GM19023 (cell line): ENCODE measurements at regions not wholly inside any gene's neighbourhood (a gene's known extent, or its start where the extent isn't known, plus 50 kb on each side); places are given as distances from the start of the nearest gene placed in this dataset.

ENCODE experiments used
- ATAC-seq: cut with Tn5 transposase; IDR thresholded peaks from one replicate; pipeline ENCODE4 v1.9.1; 2021; ENCODE audit warnings: mild to moderate bottlenecking, moderate library complexity; ENCODE audit not compliant: unreplicated experiment

DNA sequence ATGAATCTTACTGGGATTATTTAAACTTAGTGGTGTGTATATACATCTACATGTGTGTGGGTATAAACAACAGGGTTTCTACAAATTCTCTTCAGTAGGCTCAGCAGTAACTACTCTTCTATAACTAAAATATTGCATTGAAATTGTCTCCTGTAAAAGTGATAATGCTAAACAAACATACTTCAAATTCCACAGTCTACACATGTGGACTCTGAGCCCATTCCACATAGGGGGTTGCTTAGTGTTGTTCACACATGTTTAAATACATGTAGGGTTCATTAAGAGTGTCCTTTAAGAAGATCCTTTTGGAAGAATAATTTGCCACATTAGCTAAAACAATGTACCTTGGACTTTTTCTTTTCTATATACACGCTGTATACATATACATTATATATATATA, 152.8 kb upstream of the VRK2 start:
- no peak for ATAC-seq

GRCh38 chr2:57894381-57894780, 152.2 kb upstream of the VRK2 start:
- ATAC-seq: no peak

DNA sequence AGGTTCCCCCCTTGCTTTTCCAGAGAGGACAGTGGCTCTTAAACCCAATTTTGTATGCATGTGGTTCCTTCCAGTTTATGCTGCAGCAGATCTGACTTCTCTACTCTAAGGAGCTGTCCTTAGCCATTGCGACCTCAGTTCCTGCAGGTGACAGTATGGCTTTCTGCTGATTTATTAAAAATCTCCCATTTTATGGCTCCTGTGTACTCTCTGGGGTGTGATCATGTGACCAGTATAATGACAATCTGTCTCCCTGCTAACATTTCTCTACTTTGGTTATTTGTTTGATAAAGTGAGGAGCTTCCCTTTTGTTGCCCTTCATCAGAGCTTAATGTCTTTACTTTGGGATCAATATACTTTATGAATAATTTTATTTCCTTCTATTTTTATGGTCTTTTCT, 148.7 kb upstream of the VRK2 start:
- no peak for ATAC-seq

DNA sequence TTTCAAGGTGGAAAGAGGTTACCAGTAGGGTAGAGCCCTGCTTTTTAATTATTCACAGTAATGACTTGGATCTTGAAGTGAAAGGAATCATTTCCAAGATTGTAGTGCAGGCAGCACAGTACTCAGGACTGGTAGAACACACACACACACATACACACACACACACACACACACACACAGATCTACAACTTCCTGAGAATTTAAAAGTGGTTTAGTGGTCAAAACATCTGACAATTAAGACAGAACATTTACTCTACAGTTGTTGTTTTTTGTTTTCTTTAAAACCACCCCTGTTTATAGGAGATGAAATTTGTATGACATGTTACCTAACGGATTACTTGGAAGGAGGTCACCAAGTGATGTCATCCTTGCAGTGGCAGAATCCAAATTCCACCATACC, 146.7 kb upstream of the VRK2 start:
- ATAC-seq: no peak

- no peak for ATAC-seq
These were observed 144.0 kb upstream of the VRK2 start for GRCh38 chr2:57902578-57902977.

DNA sequence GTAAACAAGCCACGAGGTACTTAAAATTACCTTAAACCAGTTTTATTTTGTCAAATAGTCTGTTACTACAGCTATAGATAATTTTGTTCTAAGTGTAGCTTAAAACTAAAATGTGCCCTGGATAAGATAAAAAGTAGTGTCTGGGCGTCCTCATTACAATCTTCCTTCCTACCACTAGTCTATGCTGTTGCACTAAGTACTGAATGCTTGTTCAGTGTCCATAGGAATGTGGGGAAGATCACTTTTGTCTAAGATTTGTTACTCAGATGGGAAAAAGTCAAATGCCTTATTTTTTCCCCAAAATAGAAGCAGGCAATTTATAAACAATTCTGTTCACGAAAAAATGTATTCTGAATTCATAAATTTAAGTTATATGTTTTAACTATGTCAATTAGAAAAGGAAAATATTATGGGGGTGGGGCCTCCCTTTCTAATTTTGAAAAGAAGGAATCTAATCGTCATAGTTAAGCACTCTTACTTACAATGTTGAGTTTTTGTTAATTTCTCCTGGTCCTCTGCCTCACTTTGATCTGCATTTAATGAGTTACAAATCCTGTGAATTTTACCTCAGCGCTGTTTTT, 140.4 kb upstream of the VRK2 start:
- peak; percentile 56 for ATAC-seq

DNA sequence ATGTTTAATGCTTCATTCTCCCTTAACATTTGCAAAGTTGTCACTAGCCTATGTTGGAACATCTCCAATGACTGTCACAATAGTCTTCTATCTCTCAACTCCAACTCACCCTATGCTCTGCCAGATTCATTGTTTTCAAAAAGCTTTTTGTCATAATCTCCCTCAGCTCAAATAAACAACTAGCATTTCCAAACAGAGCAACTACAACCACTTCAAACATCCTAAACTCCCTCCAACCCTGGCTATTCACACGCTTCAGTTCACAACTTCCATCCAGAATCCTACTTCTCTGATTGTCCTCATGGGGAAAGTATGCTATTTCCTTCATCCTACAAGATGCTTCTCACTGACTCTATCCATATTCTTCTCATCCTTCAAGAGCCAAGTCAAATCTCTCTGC, 139.2 kb upstream of the VRK2 start:
- ATAC-seq: no peak

DNA sequence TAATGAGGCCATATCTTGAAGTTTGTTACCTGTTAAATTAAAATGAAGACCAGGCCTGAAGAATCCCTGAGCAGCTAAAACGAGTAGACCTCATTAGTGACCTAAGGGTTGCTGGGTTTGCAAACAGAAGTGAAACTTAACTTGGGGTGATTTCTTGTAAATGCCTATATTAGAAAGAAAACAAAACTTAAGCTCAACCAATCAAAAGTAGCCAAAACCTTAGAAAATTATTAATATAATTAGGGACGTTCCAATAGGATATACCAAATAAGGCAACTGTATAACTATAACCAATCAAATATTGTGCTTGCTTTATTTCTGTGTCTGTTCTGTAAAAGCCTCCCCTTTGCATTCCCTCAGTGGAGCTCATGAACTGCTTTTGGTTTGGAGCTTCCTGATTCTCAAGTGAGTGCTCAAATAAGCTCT, 137.9 kb upstream of the VRK2 start:
- ATAC-seq: peak; percentile 73

GRCh38 chr2:57918126-57918525, 128.5 kb upstream of the VRK2 start:
- ATAC-seq: no peak

DNA sequence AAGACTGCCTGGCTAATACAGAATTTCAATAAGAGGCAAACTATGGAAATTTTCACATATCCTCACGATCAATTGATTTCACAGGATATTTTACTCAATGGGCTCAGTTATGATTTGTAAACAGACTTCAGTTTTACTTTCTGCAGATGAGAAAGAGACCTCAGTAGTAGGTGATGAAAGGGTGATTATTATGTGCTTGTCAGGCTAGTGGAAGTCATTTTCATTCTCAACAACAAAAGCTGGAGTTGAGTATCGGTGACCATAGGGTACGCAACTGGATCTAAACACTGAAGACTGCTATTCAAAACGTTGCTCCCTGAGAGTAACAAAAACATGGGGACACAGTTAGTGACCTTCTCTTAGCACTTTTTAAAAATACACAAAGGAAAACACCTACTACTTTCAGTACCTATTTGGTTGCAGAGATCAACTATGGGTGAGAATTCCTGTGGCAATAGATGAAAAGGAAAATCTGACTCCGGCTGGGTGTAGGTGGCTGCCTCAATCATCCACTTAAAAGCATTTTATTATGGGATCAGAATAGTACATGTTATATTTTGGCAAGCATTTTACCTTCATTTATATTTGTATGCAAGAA, 126.2 kb upstream of the VRK2 start:
- ATAC-seq: no peak

GRCh38 chr2:57934659-57935058, 111.9 kb upstream of the VRK2 start:
- ATAC-seq: no peak

DNA sequence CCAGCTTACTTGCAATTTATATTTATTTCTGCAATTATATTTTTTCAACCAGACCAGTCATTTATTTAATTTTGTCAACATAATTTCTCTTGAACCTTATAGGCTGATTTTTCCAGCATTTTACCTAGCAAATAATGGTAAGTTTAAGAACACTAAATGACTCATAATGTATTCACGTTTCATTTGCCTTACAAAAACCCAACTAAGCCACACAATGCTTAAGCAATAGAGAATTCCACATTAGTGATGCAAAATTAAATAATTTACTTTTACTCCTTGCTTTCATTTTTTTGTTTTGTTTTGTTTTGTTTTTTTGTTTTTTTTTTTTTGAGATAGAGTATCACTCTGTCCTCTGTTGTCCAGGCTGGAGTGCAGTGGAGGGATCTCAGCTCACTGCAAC, 110.4 kb upstream of the VRK2 start:
- no peak for ATAC-seq

GRCh38 chr2:57937456-57937855, 109.2 kb upstream of the VRK2 start:
- no peak for ATAC-seq

DNA sequence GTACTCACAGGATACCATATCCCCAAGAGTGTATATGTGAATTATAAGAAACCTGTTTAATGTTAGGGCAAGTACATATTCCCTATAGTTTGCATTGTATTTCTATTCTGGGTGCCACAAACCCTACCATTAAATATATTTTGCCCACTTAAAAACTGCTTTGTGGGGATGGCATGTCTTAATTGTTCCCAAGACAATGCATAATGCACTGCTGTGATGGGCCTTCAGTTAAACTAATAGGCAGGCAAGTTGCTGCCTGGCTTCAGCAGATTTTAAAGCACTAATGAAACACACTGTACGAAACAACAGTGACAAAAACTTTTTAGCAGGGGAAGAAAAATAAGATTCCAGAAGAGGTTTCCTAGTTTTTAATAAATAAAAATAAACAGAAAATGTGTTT, 104.8 kb upstream of the VRK2 start:
- ATAC-seq: no peak

DNA sequence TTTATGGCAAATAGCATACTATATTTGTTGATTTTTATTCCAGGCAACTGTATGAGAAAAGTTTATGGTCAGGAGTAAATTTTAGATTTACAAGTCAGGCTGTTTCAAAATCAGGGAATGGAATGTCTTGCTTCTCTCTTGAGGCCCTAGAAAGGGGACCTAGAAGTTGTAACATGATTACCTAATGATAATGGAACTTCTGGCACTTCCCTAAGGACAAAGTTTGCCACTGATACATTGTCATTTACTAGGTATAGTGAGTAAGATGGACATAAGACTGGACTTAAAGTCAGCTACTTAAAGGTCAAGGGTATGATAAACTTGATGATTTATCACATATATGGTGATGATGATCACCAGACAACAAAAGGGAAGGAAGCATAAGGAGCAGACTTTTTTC, 103.3 kb upstream of the VRK2 start:
- ATAC-seq: no peak

GRCh38 chr2:57947398-57947797, 99.2 kb upstream of the VRK2 start:
- ATAC-seq: no peak

- ATAC-seq: no peak
These were observed 92.6 kb upstream of the VRK2 start for GRCh38 chr2:57954020-57954419.

GRCh38 chr2:57957238-57957637, 89.4 kb upstream of the VRK2 start:
- no peak for ATAC-seq

DNA sequence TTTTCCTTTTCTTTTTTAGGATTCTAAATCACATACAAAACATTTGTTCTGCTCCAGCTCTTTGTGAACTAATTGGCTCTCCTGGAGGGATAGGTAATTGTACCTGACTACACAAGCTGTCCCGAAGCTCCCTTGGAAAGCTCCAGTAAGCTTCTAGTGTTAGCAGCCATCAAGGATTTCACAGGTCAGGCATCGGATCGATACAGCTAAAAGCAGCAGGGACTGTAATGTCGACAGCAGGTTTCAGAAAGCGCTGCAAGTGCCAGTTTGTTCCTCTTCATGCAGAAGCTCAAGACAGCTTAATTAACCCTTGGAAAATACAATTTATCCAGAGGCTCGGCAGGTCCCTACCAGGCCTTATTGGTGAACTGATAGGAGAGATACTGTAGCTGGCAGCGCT, 87.2 kb upstream of the VRK2 start:
- no peak for ATAC-seq

GRCh38 chr2:57962861-57963260, 83.7 kb upstream of the VRK2 start:
- ATAC-seq: no peak

DNA sequence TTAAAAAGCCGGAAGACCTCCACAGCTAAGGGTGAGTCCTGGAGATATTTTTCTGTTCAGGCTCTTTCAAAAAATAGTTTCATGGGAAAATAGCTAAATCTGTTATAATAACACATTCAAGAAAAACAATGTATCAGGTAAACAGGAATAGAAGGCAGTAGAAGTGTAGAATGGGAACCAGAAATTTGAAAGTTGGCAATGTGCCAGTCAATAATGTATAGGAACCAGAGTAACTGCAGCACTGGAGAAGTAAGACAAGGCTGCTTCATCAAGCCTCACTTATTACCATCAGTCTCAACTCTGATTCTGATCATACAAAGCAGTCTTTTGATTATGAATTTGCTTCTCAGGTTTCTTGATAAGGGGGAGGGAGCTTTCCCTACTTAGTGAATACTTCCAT, 81.4 kb upstream of the VRK2 start:
- ATAC-seq: no peak

DNA sequence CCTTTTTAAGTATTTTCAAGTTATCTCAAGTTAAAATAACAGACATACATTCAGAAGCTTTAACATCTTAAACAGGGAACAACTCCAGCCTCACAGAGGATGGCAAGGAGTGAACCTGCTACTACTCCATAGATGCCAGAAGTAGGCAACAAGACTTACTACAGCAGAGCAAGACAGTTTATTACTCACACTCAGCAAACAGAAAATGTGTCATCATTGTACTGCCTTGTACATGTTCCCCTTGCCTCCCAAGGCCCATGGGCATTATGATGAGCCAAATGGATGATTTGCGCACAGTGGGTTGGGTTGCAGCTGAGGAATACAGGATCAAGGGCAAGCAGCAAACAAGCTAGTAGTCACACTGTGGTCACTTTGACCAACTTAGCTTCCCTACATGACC, 80.6 kb upstream of the VRK2 start:
- no peak for ATAC-seq

GRCh38 chr2:57973621-57974186, 72.9 kb upstream of the VRK2 start:
- ATAC-seq: no peak
